GM12892 (cell line): ENCODE measurements at regions not wholly inside any gene's neighbourhood (a gene's known extent, or its start where the extent isn't known, plus 50 kb on each side); places are given as distances from the start of the nearest gene placed in this dataset.

Source experiments
- POLR2A ChIP-seq: IDR thresholded peaks from 2 replicates; pipeline ENCODE4 v1.6.1; 2011; ENCODE audit warnings: low read depth, low read length, control low read depth
- POLR2AphosphoS5 ChIP-seq: IDR thresholded peaks from 2 replicates; pipeline ENCODE4 v1.6.1; 2011; ENCODE audit warnings: low read depth, low read length, control low read depth

GRCh38 chr2:142777742-142778141 lies 99.7 kb upstream of the KYNU start:
- no peak for TF ChIP-seq POLR2A
- TF ChIP-seq POLR2AphosphoS5: no peak
